GM10266 (cell line): ENCODE measurements at regions not wholly inside any gene's neighbourhood (a gene's known extent, or its start where the extent isn't known, plus 50 kb on each side); places are given as distances from the start of the nearest gene placed in this dataset.

Experiments
- DNase-seq: peaks from one replicate; pipeline ENCODE4 v3.0.0; 2012; ENCODE audit errors: extremely low spot score
- TF ChIP-seq, protein P1 (sequence below): IDR thresholded peaks from 2 replicates; pipeline ENCODE4 v1.5.1; 2012; ENCODE audit warnings: mild to moderate bottlenecking, low read depth; ENCODE audit not compliant: control insufficient read depth, insufficient read depth; ENCODE audit errors: missing control alignments

DNA sequence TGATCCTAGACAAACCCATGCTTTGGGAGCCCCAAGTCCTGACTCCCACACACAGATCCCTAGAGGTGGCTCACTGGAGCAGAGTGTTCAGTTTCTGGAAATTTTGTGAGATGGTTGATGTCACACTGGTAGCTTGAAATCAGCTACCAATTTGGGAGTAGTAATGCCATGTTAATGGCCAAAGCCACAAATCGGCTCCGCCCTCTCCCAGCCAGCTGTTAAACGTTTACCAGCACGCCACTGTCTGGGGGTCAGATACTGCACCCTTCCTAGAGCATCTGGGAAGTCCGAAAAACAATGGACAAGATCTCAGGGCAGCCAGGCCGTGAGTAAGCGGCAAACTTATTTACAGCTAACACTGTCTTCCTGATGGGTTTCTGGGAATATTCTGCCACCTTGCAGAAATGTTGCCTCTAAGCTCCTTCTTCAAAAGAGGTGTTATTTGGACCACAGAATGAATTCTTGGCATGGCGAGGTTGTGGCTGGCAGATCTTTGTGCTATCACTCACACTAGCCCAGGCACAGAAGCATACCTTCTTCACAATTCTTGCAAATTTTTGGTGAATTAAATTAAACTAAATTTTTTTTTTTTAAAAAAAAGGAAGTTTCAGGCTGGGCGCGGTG, 60.2 kb upstream of the FZD7 start:
- TF ChIP-seq, protein P1, sequence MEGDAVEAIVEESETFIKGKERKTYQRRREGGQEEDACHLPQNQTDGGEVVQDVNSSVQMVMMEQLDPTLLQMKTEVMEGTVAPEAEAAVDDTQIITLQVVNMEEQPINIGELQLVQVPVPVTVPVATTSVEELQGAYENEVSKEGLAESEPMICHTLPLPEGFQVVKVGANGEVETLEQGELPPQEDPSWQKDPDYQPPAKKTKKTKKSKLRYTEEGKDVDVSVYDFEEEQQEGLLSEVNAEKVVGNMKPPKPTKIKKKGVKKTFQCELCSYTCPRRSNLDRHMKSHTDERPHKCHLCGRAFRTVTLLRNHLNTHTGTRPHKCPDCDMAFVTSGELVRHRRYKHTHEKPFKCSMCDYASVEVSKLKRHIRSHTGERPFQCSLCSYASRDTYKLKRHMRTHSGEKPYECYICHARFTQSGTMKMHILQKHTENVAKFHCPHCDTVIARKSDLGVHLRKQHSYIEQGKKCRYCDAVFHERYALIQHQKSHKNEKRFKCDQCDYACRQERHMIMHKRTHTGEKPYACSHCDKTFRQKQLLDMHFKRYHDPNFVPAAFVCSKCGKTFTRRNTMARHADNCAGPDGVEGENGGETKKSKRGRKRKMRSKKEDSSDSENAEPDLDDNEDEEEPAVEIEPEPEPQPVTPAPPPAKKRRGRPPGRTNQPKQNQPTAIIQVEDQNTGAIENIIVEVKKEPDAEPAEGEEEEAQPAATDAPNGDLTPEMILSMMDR, result no peak
- no peak for DNase-seq

DNA sequence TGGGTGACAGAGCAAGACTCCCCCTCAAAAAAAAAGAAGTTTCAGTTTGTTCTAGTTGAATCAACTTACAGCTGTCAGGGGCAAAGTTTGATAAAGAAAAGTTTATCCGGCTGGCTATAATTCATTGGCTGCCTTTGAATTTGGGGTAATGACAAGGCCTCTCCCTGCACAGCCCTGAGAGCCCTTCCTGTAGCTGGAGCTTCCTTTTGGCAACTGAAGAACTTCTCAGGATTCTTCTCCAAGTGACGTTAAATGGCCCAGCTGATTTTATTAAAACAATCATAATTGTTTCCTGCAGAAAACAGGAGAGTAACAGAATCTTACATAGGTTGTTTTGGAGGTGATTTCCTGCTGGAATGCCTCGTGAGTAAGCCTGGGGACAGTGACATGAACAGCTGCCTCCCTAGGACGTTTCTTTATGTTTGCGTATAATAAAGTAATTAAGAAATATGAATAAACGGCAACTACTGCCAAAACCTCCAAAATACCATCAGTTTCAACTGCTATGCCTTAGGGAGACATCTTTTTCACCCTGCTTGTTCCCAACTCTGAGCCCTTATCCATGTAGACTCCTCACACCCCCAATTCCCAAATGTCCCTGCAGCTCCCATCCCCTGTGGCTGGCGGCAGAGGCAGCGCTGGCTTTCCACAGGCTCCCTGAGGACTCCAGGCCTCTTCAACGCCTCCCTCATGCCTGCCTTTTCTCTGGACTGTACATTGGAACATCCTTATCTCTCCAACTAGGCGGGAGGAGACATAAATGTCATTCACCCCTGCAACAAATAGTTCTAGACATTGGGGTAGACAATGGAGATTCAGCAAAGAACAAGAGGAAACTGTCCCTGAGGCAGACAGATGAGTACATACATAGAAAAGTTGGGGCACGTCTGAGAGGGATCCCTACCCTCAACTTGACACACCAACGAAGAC, 59.2 kb upstream of the FZD7 start:
- TF ChIP-seq, protein P1, result no peak

DNA sequence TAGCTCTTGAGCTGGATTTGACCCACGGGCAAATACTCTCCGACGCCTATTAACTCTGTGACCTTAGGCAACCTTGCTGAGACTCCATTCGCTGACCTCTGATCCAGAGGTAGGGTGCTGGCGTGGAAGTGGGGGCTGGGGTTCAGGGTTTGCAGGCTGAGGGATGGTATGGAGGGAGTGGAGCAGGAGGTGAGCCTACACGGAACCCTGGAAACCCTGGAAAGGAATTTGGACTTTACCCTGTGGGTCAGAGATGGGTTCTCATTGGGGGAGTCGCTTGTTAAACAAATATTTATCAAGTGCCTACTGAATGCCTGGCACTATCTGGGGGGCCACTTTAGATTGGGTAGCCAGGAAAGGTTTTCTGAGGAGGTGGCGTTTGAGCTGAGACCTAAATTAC, 58.2 kb upstream of the FZD7 start:
- DNase-seq, result no peak
- TF ChIP-seq, protein P1, result no peak

More for the DNA sequence above, 59.2 kb upstream of the FZD7 start:
- DNase-seq, result no peak

DNA sequence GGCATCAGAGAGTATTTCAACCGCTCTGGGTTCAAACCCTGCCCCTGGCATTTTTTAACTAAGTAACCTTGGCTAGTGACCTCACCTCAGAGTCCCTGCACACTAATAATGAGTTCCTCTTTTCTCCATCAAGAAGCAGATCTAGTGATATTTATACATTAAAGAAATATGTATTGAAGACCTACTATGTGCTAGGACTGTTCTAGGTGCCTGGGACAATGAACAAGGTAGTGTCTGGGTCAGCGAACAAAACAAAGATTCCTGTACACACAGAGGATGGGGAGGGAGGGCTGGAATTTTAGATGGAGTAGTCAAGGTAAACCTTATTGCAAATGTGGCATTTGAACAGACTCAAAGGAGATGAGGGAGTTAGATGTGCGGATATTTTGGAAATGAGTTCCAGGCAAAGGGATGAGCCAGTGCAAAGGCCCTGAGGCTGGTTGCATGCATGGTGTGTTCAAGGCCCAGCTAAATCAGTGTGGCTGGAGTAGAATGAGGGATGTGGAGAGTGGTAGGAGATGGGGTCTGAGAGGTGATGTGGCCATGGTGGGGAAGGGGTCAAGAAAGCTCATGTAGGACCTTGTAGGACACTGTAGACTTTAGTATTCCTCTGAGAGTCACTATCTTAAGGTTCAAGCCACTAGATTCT, 57.6 kb upstream of the FZD7 start:
- TF ChIP-seq, protein P1, result no peak
- no peak for DNase-seq

DNA sequence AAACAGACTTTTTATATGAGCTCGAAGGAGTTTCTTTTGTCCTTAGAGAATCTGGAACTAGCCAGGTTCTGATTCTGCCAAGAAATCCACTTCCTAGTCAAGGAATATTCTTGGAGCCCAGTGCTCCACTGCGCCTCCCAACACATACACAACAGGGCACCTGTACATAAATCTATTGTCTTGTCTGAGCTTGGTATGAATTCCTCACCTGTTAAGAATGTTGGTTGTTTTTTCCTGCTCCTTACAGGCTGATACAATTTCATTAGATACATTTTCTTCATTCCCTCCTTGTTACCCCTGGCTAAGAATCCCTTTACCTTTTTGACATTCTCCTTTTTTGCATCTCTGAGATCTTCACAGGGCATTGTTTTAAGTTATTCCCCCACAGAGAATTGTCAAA, 56.0 kb upstream of the FZD7 start:
- DNase-seq, result no peak
- TF ChIP-seq, protein P1, result no peak

DNA sequence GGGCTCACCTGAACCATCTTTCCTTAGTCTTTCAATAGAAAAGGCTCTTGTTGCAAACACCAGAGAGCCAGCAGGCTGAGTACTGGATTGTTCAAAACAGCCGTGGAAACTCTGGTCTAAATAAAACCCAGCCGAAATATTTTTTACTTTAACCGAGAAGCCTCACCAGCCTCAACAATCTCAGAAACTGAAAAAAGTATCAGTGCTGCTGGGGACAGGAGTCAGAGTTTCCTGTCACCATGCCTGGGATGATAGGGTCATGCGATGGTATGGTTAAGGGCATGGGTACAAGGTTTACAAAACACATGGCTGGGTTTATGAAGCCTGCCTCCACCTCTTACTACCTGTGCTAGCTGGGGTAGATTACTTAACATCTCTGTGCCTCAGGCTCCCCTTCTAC, 55.3 kb upstream of the FZD7 start:
- TF ChIP-seq, protein P1, result no peak

More for the DNA sequence above, 55.3 kb upstream of the FZD7 start:
- DNase-seq, result no peak
